Upper lobe of left lung (tissue), 4 donors: ENCODE measurements at regions not wholly inside any gene's neighbourhood (a gene's known extent, or its start where the extent isn't known, plus 50 kb on each side); places are given as distances from the start of the nearest gene placed in this dataset.

ENCODE experiments used
- CTCF ChIP-seq, 6 experiments: fragments of 450-650 bp in 4 of 6; fragments of 200-600 bp in 2 of 6; sonication (generic) in 2 of 6; IDR thresholded peaks; one replicate each; pipeline ENCODE4 v1.5.1; 2016 to 2019; ENCODE audit warnings: antibody characterized with exemption in 6 of 6
- EP300 ChIP-seq, 4 donors: sonication (generic); formaldehyde crosslinking; IDR thresholded peaks; one replicate each; pipeline ENCODE4 v1.5.1; 2017; ENCODE audit warnings: antibody characterized with exemption in 4 of 4, control low read depth in 2 of 4
- POLR2A ChIP-seq, 4 donors: fragments of 450-650 bp; IDR thresholded peaks; one replicate each; pipeline ENCODE4 v1.5.1; 2016 to 2017; ENCODE audit warnings: antibody characterized with exemption in 4 of 4, mild to moderate bottlenecking in 2 of 4
- POLR2AphosphoS5 ChIP-seq, 2 donors: sonication (generic); formaldehyde crosslinking; IDR thresholded peaks; one replicate each; pipeline ENCODE4 v1.5.1; 2017; ENCODE audit warnings: antibody characterized with exemption in 2 of 2

- TF ChIP-seq POLR2AphosphoS5 (IDR thresholded peaks at IDR 0.05) (no peak), CTCF (IDR thresholded peaks at IDR 0.05) (no peak), EP300 (IDR thresholded peaks at IDR 0.05) (no peak), POLR2A (IDR thresholded peaks at IDR 0.05) (no peak)
Observed at GRCh38 chr6:164836486-164836885, 472.9 kb downstream of the C6orf118 start.
